ENCODE measurements at regions not wholly inside any gene's neighbourhood (a gene's known extent, or its start where the extent isn't known, plus 50 kb on each side); places are given as distances from the start of the nearest gene placed in this dataset.

DNA sequence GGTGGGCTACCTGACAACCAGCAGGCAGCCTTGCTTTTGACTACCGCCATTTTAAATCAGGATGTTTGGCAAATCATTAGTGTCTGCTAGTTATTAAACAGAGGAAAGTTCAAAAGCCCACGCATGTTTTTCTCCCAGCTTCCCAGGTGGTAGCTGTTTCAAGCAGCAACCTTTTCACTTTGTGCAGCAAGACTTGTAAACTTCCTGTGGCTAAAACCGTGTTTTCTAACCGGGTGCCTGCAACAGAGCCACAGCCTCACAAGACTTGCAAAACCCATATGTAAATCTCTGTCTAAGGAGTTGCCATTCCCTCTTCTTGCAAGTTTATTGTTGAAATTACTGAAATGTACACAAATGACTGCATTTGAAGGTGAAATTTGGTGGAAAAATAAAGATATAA is 633.1 kb downstream of the BCL11A start:
- DNase-seq (ENCODE audit: low read depth), result no peak

DNA sequence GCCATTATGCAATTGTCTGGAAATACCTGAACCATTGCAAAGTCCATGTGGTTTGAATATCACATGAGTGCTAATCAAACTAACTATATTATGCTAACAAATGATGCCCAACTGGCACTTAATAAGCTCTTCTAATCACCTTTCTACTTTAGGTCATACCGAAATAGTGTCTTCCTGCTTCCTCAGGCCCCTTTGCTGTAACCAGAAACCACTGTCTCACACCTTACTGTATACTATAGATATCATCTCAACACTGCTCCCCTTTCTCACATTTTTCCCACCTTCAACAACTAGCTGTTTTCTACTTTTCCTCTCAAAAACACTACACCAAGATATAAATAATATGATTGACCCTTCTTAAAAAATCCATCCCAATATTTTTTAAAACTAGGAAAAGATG is 633.9 kb downstream of the BCL11A start:
- DNase-seq (ENCODE audit: low read depth), result no peak

DNA sequence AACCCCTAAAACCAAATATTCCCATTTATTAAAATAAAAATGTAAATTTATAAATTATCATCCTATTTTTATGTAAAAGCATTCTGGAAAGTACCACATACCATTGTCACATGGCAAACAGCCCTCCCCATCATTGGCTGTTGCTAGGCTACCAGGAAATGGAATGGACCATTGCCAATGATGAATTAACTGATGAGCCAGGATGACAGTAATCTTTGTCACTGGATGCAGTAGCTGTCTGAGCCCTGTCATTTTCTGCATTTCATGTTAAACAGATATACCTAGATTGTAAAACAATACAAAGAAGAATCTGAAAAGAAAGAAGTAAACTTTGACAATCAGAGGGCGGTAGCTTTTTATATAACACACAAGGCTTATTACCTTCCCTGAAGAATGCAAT is 641.4 kb downstream of the BCL11A start:
- DNase-seq (ENCODE audit: low read depth), result no peak

DNA sequence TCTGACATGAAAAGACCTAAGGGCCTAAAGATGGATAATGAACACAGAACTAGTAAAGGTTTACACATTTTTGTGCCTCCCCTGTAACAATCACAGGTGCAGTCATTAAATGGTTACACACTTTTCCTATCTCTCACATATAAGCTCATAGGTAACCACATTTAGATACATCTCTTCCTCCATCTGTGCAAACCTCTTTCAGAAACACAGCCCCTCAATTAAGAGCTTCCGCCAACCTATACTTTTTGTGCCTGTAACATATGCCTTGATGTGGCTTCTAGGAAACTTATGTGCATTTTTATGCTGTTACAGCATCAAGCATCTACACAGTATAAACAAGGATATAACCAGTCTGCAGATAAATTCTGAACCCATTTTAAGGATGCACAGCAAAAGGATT is 643.3 kb downstream of the BCL11A start:
- no peak for DNase-seq (ENCODE audit: low read depth)

- no peak for DNase-seq (ENCODE audit: low read depth)
These were observed 644.3 kb downstream of the BCL11A start for GRCh38 chr2:59909147-59909546.

GRCh38 chr2:59905731-59906130 is 647.7 kb downstream of the BCL11A start:
- no peak for DNase-seq (ENCODE audit: low read depth)

- DNase-seq (ENCODE audit: low read depth), result no peak
These were observed 649.4 kb downstream of the BCL11A start for GRCh38 chr2:59903994-59904544.

- no peak for DNase-seq (ENCODE audit: low read depth)
These were observed 652.6 kb downstream of the BCL11A start for GRCh38 chr2:59900728-59901452.

DNA sequence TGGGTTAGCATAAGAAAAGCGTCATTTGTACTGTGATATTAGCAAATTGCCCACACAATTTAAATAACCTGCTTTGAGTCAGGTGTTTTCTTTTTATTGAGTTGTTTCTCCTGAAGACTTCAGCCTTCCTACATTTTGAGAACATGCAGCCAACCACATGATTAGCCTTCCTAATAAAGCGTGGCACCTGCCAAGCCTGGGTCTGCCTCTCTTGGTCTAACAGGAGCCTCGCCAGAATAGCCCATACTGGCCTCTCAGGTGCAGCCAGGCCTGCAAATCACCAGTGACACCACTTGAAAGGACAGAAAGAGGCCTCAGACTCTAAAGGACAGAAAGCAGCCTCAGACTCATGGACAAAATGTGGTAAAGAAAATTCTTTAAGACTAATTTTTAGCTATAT is 653.8 kb downstream of the BCL11A start:
- no peak for DNase-seq (ENCODE audit: low read depth)

- DNase-seq (ENCODE audit: low read depth), result no peak
These were observed 656.8 kb downstream of the BCL11A start for GRCh38 chr2:59896499-59897245.

GRCh38 chr2:59893612-59894011 is 659.8 kb downstream of the BCL11A start:
- no peak for DNase-seq (ENCODE audit: low read depth)

- DNase-seq (ENCODE audit: low read depth), result no peak
These were observed 661.1 kb downstream of the BCL11A start for GRCh38 chr2:59892398-59892797.

DNA sequence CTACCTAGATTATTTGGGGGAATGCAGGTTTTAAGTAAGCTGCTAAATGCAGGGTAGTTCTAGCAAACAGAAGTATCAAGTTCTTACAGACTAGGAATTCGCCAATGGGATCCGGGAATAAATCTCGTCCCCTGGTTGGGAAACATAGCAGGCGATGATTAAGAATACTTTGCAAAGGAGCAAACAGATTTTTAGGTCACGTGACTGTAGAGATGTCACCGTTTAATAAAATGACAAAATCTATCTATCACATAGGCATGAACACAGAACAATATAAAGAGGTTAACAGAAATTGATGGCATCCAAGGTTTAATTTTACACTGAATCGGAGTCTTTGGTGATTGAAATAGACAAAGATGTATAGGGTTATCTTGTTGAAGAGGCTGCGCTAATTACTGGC is 664.1 kb downstream of the BCL11A start:
- no peak for DNase-seq (ENCODE audit: low read depth)

GRCh38 chr2:59888706-59889105 is 664.7 kb downstream of the BCL11A start:
- no peak for DNase-seq (ENCODE audit: low read depth)

DNA sequence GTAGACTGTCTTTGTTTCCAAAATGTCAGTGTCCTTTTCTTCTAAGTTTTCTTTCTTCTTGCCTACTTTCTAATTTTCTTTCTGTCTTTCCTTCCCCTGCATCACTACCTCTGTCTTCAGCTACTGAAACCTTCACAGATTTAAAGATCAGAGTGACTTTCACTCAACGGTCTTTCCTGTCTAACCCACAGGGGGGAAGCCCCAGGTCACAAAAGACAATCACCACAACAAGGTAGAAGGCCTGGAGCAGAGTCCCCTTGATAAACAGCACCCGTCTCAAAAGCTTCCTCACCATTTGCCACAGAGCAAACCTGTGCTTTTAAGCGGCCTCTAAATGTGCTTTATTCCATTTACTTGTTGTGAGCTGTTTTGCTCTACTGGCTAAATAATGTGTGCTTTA is 665.4 kb downstream of the BCL11A start:
- no peak for DNase-seq (ENCODE audit: low read depth)

- no peak for DNase-seq (ENCODE audit: low read depth)
These were observed 666.1 kb downstream of the BCL11A start for GRCh38 chr2:59887366-59887765.

DNA sequence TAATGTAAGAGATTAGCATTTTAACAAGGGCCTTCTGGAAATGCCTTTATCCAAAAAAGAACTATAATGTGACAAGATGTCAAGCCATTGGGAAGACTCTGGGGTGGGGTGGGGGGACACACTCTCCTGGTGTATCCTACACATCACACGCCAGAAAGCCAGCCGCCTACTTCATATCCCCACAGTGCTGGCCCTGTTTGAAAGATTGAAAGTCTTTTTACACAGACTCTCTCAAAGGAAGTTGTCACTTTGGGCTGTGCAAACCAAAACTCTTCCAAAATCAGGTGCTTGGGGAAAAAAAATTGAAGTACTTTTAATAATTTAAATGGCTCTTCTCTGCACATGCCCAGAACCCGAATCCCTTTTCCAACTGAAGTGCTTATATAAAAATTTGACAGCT is 666.7 kb downstream of the BCL11A start:
- no peak for DNase-seq (ENCODE audit: low read depth)

- DNase-seq (ENCODE audit: low read depth), result no peak
These were observed 667.9 kb downstream of the BCL11A start for GRCh38 chr2:59885541-59885940.

DNA sequence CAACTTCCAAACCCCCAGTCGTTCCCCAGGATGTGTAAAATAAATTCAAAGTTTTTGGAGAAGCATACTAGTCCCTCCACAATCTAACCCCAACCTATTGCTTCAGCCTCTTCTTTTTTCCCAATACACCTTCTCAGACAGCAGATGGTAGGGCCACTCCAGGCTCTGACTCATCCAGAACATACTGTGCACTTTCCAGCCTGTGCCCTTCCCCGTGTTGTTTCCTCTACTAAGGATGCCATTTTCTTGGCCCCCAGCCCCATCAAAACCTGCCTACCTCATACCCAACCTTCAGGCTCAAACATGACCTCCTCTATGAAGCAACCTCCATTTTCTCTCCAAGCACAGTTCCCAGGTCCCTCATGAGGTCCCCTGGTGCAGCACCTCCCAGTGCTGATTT is 669.3 kb downstream of the BCL11A start:
- DNase-seq (ENCODE audit: low read depth), result no peak

- no peak for DNase-seq (ENCODE audit: low read depth)
These were observed 670.6 kb downstream of the BCL11A start for GRCh38 chr2:59882822-59883221.

GRCh38 chr2:59882279-59882678 is 671.2 kb downstream of the BCL11A start:
- DNase-seq (ENCODE audit: low read depth), result no peak

- DNase-seq (ENCODE audit: low read depth), result no peak
These were observed 672.2 kb downstream of the BCL11A start for GRCh38 chr2:59881218-59881617.

- no peak for DNase-seq (ENCODE audit: low read depth)
These were observed 673.7 kb downstream of the BCL11A start for GRCh38 chr2:59879700-59880131.
